DOHH2 (cell line): ENCODE measurements at regions not wholly inside any gene's neighbourhood (a gene's known extent, or its start where the extent isn't known, plus 50 kb on each side); places are given as distances from the start of the nearest gene placed in this dataset.

ENCODE experiments used
- H3F3A ChIP-seq: fragments of 200-600 bp; sonication (generic), shearing (Covaris generic); 2 replicates; pipeline ENCODE4 v1.6.0; 2016; ENCODE audit warnings: antibody characterized with exemption, mild to moderate bottlenecking; ENCODE audit not compliant: control insufficient read depth, insufficient read depth
- H3K27ac ChIP-seq: fragments of 200-600 bp; sonication (generic); 2 replicates; pipeline ENCODE4 v1.5.1; 2014; ENCODE audit warnings: low read depth, mild to moderate bottlenecking, low read length, moderate library complexity
- H3K27me3 ChIP-seq: fragments of 200-600 bp; sonication (generic); 2 replicates; pipeline ENCODE4 v1.6.1; 2014; ENCODE audit warnings: mild to moderate bottlenecking, low read length, mixed read lengths; ENCODE audit not compliant: control insufficient read depth
- H3K36me3 ChIP-seq: fragments of 200-600 bp; sonication (generic); 2 replicates; pipeline ENCODE4 v1.6.1; 2014; ENCODE audit warnings: mild to moderate bottlenecking, low read length, moderate library complexity, mixed read lengths; ENCODE audit not compliant: control insufficient read depth
- H3K4me1 ChIP-seq: fragments of 200-600 bp; sonication (generic); 2 replicates; pipeline ENCODE4 v1.6.1; 2014; ENCODE audit warnings: mild to moderate bottlenecking, low read length, mixed read lengths; ENCODE audit not compliant: control insufficient read depth
- H3K4me2 ChIP-seq: fragments of 200-600 bp; sonication (generic); 2 replicates; pipeline ENCODE4 v1.6.0; 2014; ENCODE audit warnings: mild to moderate bottlenecking, low read length, moderate library complexity
- H3K4me3 ChIP-seq: fragments of 200-600 bp; sonication (generic); 2 replicates; pipeline ENCODE4 v1.5.1; 2014; ENCODE audit warnings: mild to moderate bottlenecking, low read length, mixed read lengths
- H3K79me2 ChIP-seq: fragments of 200-600 bp; sonication (generic); 2 replicates; pipeline ENCODE4 v1.6.1; 2014; ENCODE audit warnings: mild to moderate bottlenecking, low read length, mixed read lengths; ENCODE audit not compliant: control insufficient read depth
- H3K9me2 ChIP-seq: fragments of 200-600 bp; sonication (generic); replicated peaks from 2 replicates; pipeline ENCODE4 v1.6.1; 2014; ENCODE audit warnings: mild to moderate bottlenecking, low read length, mixed read lengths; ENCODE audit not compliant: control insufficient read depth
- H3K9me3 ChIP-seq: fragments of 200-600 bp; sonication (generic); 2 replicates; pipeline ENCODE4 v1.6.1; 2014; ENCODE audit warnings: antibody characterized with exemption, low read length, mixed read lengths; ENCODE audit not compliant: control insufficient read depth, insufficient read depth
- H4K20me1 ChIP-seq: fragments of 200-600 bp; sonication (generic); 2 replicates; pipeline ENCODE4 v1.6.0; 2014; ENCODE audit warnings: low read depth, mild to moderate bottlenecking, antibody characterized with exemption, low read length, moderate library complexity; ENCODE audit not compliant: control insufficient read depth, insufficient read depth
- EZH2phosphoT487 ChIP-seq: fragments of 200-600 bp; sonication (generic); IDR thresholded peaks from 2 replicates; pipeline ENCODE4 v1.6.1; 2017; ENCODE audit warnings: borderline replicate concordance, mild to moderate bottlenecking, antibody characterized with exemption, low read length, moderate library complexity, mixed read lengths
- TF ChIP-seq, protein P1 (sequence below): fragments of 200-600 bp; sonication (generic); IDR thresholded peaks from one replicate; pipeline ENCODE4 v1.5.1; 2014; ENCODE audit warnings: antibody characterized with exemption, mild to moderate bottlenecking, low read depth, low read length; ENCODE audit not compliant: poor library complexity, severe bottlenecking

DNA sequence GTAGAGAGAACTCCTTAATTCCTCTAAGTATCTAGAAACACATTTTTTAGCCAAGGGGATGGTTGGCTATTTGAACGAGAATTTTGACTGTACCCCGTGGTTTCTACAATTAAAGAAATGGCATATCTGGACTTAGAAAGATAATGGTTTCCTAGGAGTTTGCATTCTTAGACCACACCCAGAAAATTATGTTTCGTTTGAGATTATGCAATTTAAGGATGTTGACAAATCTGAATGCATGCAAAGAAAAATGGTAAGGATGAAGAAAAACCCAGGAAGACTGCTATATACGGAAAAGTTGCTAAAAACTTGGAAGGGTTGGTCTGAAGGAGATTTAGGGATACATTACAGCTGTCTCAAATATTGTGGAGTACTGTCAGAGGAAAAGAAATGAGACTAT lies 538.5 kb upstream of the WWC1 start:
- Histone ChIP-seq H3K27ac (no peak overlapping the region), H3K9me2 (no peaks in the 10 kb centered on the region), H3K79me2 (no peaks in the 10 kb centered on the region), H3K4me2 (no peak overlapping the region), H3K27me3 (no peaks in the 10 kb centered on the region), H3K4me1 (no peaks in the 10 kb centered on the region), H3K9me3 (no peaks in the 10 kb centered on the region), H3K4me3 (no peak overlapping the region), H4K20me1 (no peaks in the 10 kb centered on the region), H3F3A (no peaks in the 10 kb centered on the region), H3K36me3 (no peaks in the 10 kb centered on the region)
- TF ChIP-seq, protein P1, sequence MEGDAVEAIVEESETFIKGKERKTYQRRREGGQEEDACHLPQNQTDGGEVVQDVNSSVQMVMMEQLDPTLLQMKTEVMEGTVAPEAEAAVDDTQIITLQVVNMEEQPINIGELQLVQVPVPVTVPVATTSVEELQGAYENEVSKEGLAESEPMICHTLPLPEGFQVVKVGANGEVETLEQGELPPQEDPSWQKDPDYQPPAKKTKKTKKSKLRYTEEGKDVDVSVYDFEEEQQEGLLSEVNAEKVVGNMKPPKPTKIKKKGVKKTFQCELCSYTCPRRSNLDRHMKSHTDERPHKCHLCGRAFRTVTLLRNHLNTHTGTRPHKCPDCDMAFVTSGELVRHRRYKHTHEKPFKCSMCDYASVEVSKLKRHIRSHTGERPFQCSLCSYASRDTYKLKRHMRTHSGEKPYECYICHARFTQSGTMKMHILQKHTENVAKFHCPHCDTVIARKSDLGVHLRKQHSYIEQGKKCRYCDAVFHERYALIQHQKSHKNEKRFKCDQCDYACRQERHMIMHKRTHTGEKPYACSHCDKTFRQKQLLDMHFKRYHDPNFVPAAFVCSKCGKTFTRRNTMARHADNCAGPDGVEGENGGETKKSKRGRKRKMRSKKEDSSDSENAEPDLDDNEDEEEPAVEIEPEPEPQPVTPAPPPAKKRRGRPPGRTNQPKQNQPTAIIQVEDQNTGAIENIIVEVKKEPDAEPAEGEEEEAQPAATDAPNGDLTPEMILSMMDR, result no peak
- TF ChIP-seq EZH2phosphoT487, result no peak

DNA sequence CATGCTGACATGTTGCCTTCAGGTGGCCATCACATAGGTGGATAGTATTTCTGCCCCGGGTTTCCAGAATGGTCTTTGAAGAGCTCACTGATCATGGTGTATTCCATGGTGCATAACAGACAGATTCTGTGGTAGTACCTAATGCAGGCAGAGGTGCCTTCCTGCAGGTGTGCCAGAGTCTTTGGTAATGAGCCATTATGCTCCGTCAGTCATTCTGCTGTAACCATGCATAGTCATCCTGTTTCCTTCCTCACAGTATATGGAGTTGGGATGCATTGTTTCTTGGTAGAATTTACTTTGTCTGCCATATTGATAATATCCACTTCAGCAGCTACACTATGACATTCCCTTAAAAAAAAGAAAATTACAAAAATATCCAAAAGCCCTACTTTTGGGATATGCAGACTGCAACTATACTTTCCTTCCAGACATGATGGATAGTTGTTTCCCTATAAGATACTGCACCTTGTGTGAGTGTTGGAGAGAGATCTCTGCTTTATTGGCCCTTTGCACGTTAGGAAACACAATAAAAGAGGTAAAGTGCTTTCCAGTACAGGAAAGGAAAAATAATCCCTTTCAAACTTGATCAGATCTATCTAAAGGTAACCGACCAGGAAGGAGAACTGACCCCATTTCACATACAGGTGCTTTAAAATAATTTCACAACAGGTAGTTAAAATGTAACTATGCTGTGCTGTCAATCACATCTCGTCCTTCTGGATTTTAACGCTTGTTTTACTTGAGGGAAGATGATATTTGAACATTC lies 537.5 kb upstream of the WWC1 start:
- H3K4me1 ChIP-seq, result no peaks in the 10 kb centered on the region
- no peaks in the 10 kb centered on the region for H3K36me3 ChIP-seq
- no peaks in the 10 kb centered on the region for H3K27me3 ChIP-seq
- no peak overlapping the region for H3K4me2 ChIP-seq
- TF ChIP-seq, protein P1, result no peak
- TF ChIP-seq EZH2phosphoT487, result no peak
- H3F3A ChIP-seq, result no peaks in the 10 kb centered on the region
- H4K20me1 ChIP-seq, result no peaks in the 10 kb centered on the region
- H3K27ac ChIP-seq, result no peak overlapping the region
- no peaks in the 10 kb centered on the region for H3K9me3 ChIP-seq
- H3K79me2 ChIP-seq, result no peaks in the 10 kb centered on the region
- no peaks in the 10 kb centered on the region for H3K9me2 ChIP-seq
- H3K4me3 ChIP-seq, result no peak overlapping the region

GRCh38 chr5:167754501-167755021 lies 536.9 kb upstream of the WWC1 start:
- H4K20me1 ChIP-seq, result no peaks in the 10 kb centered on the region
- no peaks in the 10 kb centered on the region for H3K79me2 ChIP-seq
- no peak overlapping the region for H3K27ac ChIP-seq
- H3K4me2 ChIP-seq, result no peak overlapping the region
- H3K36me3 ChIP-seq, result no peaks in the 10 kb centered on the region
- H3K4me1 ChIP-seq, result no peaks in the 10 kb centered on the region
- no peak overlapping the region for H3K4me3 ChIP-seq
- H3K27me3 ChIP-seq, result no peaks in the 10 kb centered on the region
- no peaks in the 10 kb centered on the region for H3F3A ChIP-seq
- no peaks in the 10 kb centered on the region for H3K9me2 ChIP-seq
- no peaks in the 10 kb centered on the region for H3K9me3 ChIP-seq
- TF ChIP-seq EZH2phosphoT487, result no peak
- TF ChIP-seq, protein P1, result no peak
